T-helper 1 cell treated with Interleukin-12 subunit alpha and Interleukin-12 subunit beta and Interleukin-4 antibody, amounts not matched to agents 30 μg/mL and 1 μg/mL, for 36 hours (primary cell): ENCODE measurements at regions not wholly inside any gene's neighbourhood (a gene's known extent, or its start where the extent isn't known, plus 50 kb on each side); places are given as distances from the start of the nearest gene placed in this dataset.

Source experiments
- H3K27ac Mint-ChIP-seq: one replicate; pipeline ENCODE4 v1.8.0; 2021; ENCODE audit warnings: mild to moderate bottlenecking, mixed read lengths
- H3K27me3 Mint-ChIP-seq: one replicate; pipeline ENCODE4 v1.8.0; 2021; ENCODE audit warnings: low read depth, mixed read lengths
- H3K36me3 Mint-ChIP-seq: one replicate; pipeline ENCODE4 v1.8.0; 2021; ENCODE audit warnings: low read depth, mixed read lengths
- H3K4me1 Mint-ChIP-seq: one replicate; pipeline ENCODE4 v1.8.0; 2021; ENCODE audit warnings: low read depth, mixed read lengths
- H3K4me3 Mint-ChIP-seq: one replicate; pipeline ENCODE4 v1.8.0; 2021; ENCODE audit warnings: mild to moderate bottlenecking, moderate library complexity, mixed read lengths
- H3K9me3 Mint-ChIP-seq: one replicate; pipeline ENCODE4 v1.8.0; 2021; ENCODE audit warnings: mixed read lengths

- no peaks in the 10 kb centered on the region for H3K36me3 Mint-ChIP-seq
- no peaks in the 10 kb centered on the region for H3K4me1 Mint-ChIP-seq
- H3K27me3 Mint-ChIP-seq = no peaks in the 10 kb centered on the region
- H3K9me3 Mint-ChIP-seq = no peaks in the 10 kb centered on the region
- H3K27ac Mint-ChIP-seq = no peak overlapping the region
- no peak overlapping the region for H3K4me3 Mint-ChIP-seq
These were observed 542.7 kb upstream of the RAB6C start for GRCh38 chr2:129436809-129437208.

- no peaks in the 10 kb centered on the region for H3K27me3 Mint-ChIP-seq
- H3K4me3 Mint-ChIP-seq = no peak overlapping the region
- H3K4me1 Mint-ChIP-seq = no peaks in the 10 kb centered on the region
- no peaks in the 10 kb centered on the region for H3K36me3 Mint-ChIP-seq
- H3K9me3 Mint-ChIP-seq = no peaks in the 10 kb centered on the region
- H3K27ac Mint-ChIP-seq = no peak overlapping the region
These were observed 541.7 kb upstream of the RAB6C start for GRCh38 chr2:129437725-129438124.

GRCh38 chr2:129438501-129439057 is 540.9 kb upstream of the RAB6C start:
- H3K27me3 Mint-ChIP-seq = no peaks in the 10 kb centered on the region
- no peaks in the 10 kb centered on the region for H3K9me3 Mint-ChIP-seq
- H3K36me3 Mint-ChIP-seq = no peaks in the 10 kb centered on the region
- H3K4me1 Mint-ChIP-seq = no peaks in the 10 kb centered on the region
- no peak overlapping the region for H3K4me3 Mint-ChIP-seq
- H3K27ac Mint-ChIP-seq = no peak overlapping the region

- H3K27ac Mint-ChIP-seq = no peak overlapping the region
- no peak overlapping the region for H3K4me3 Mint-ChIP-seq
- no peaks in the 10 kb centered on the region for H3K9me3 Mint-ChIP-seq
- no peaks in the 10 kb centered on the region for H3K27me3 Mint-ChIP-seq
- no peaks in the 10 kb centered on the region for H3K36me3 Mint-ChIP-seq
- H3K4me1 Mint-ChIP-seq = no peaks in the 10 kb centered on the region
These were observed 539.8 kb upstream of the RAB6C start for GRCh38 chr2:129439406-129440302.

GRCh38 chr2:129441610-129442009 is 537.9 kb upstream of the RAB6C start:
- Mint-ChIP-seq H3K36me3 (no peaks in the 10 kb centered on the region), H3K4me1 (no peaks in the 10 kb centered on the region), H3K27ac (no peak overlapping the region), H3K27me3 (no peaks in the 10 kb centered on the region), H3K4me3 (no peak overlapping the region), H3K9me3 (no peaks in the 10 kb centered on the region)

- H3K4me1 Mint-ChIP-seq = no peaks in the 10 kb centered on the region
- H3K27me3 Mint-ChIP-seq = no peaks in the 10 kb centered on the region
- H3K27ac Mint-ChIP-seq = no peak overlapping the region
- H3K9me3 Mint-ChIP-seq = no peaks in the 10 kb centered on the region
- no peak overlapping the region for H3K4me3 Mint-ChIP-seq
- H3K36me3 Mint-ChIP-seq = no peaks in the 10 kb centered on the region
These were observed 536.1 kb upstream of the RAB6C start for GRCh38 chr2:129443235-129443864.

- Mint-ChIP-seq H3K36me3 (no peaks in the 10 kb centered on the region), H3K4me1 (no peaks in the 10 kb centered on the region), H3K27ac (no peak overlapping the region), H3K4me3 (no peak overlapping the region), H3K9me3 (no peaks in the 10 kb centered on the region), H3K27me3 (no peaks in the 10 kb centered on the region)
These were observed 535.4 kb upstream of the RAB6C start for GRCh38 chr2:129443865-129444739.

- Mint-ChIP-seq H3K4me3 (no peak overlapping the region), H3K27ac (no peak overlapping the region), H3K9me3 (no peaks in the 10 kb centered on the region), H3K4me1 (no peaks in the 10 kb centered on the region), H3K27me3 (no peaks in the 10 kb centered on the region), H3K36me3 (no peaks in the 10 kb centered on the region)
These were observed 534.7 kb upstream of the RAB6C start for GRCh38 chr2:129444751-129445150.

- no peak overlapping the region for H3K4me3 Mint-ChIP-seq
- H3K27ac Mint-ChIP-seq = no peak overlapping the region
- H3K36me3 Mint-ChIP-seq = no peaks in the 10 kb centered on the region
- H3K9me3 Mint-ChIP-seq = no peaks in the 10 kb centered on the region
- no peaks in the 10 kb centered on the region for H3K27me3 Mint-ChIP-seq
- no peaks in the 10 kb centered on the region for H3K4me1 Mint-ChIP-seq
These were observed 522.8 kb upstream of the RAB6C start for GRCh38 chr2:129456691-129457090.

GRCh38 chr2:129457277-129457818 is 522.1 kb upstream of the RAB6C start:
- Mint-ChIP-seq H3K4me1 (no peaks in the 10 kb centered on the region), H3K27me3 (no peaks in the 10 kb centered on the region), H3K36me3 (no peaks in the 10 kb centered on the region)

GRCh38 chr2:129458006-129458405 is 521.5 kb upstream of the RAB6C start:
- Mint-ChIP-seq H3K9me3 (no peaks in the 10 kb centered on the region), H3K4me1 (no peaks in the 10 kb centered on the region), H3K4me3 (no peak overlapping the region), H3K27me3 (no peaks in the 10 kb centered on the region), H3K36me3 (no peaks in the 10 kb centered on the region), H3K27ac (no peak overlapping the region)

More at GRCh38 chr2:129457277-129457818, 522.1 kb upstream of the RAB6C start:
- Mint-ChIP-seq H3K9me3 (no peaks in the 10 kb centered on the region), H3K4me3 (no peak overlapping the region), H3K27ac (no peak overlapping the region)

- Mint-ChIP-seq H3K9me3 (no peaks in the 10 kb centered on the region), H3K4me3 (no peak overlapping the region), H3K4me1 (no peaks in the 10 kb centered on the region), H3K27me3 (no peaks in the 10 kb centered on the region), H3K36me3 (no peaks in the 10 kb centered on the region), H3K27ac (no peak overlapping the region)
These were observed 521.0 kb upstream of the RAB6C start for GRCh38 chr2:129458436-129458835.

GRCh38 chr2:129459200-129459876 is 520.1 kb upstream of the RAB6C start:
- Mint-ChIP-seq H3K27me3 (no peaks in the 10 kb centered on the region), H3K9me3 (no peaks in the 10 kb centered on the region), H3K4me1 (no peaks in the 10 kb centered on the region), H3K36me3 (no peaks in the 10 kb centered on the region), H3K27ac (no peak overlapping the region), H3K4me3 (no peak overlapping the region)

GRCh38 chr2:129459881-129460280 is 519.6 kb upstream of the RAB6C start:
- no peak overlapping the region for H3K27ac Mint-ChIP-seq

More at GRCh38 chr2:129459881-129460280, 519.6 kb upstream of the RAB6C start:
- no peaks in the 10 kb centered on the region for H3K36me3 Mint-ChIP-seq
- no peaks in the 10 kb centered on the region for H3K4me1 Mint-ChIP-seq
- no peaks in the 10 kb centered on the region for H3K9me3 Mint-ChIP-seq
- no peak overlapping the region for H3K4me3 Mint-ChIP-seq
- H3K27me3 Mint-ChIP-seq = no peaks in the 10 kb centered on the region
